ENCODE measurements at regions not wholly inside any gene's neighbourhood (a gene's known extent, or its start where the extent isn't known, plus 50 kb on each side); places are given as distances from the start of the nearest gene placed in this dataset.

GRCh38 chr5:2022436-2022835, 139.7 kb upstream of the IRX4 start:
- no peak for TF ChIP-seq CTCF (conservative IDR thresholded peaks at IDR 0.05; ENCODE audit: low read length)
- TF ChIP-seq EZH2phosphoT487 (IDR thresholded peaks at IDR 0.05; ENCODE audit: borderline replicate concordance) = no peak

Data from Loucy (cell line).